Ovary (tissue), 3 donors: ENCODE measurements at regions not wholly inside any gene's neighbourhood (a gene's known extent, or its start where the extent isn't known, plus 50 kb on each side); places are given as distances from the start of the nearest gene placed in this dataset.

Source experiments
- POLR2A ChIP-seq: fragments of 450-650 bp; IDR thresholded peaks from one replicate; pipeline ENCODE4 v1.6.1; 2017; ENCODE audit warnings: antibody characterized with exemption, mild to moderate bottlenecking, moderate library complexity
- TF ChIP-seq, protein P1 (sequence below), 3 donors: fragments of 450-650 bp in 2 of 3; fragments of 200-600 bp in 1 of 3; IDR thresholded peaks; one replicate each; pipeline versions ENCODE4 v1.5.1 to v1.8.0; 2016 to 2022; ENCODE audit warnings: antibody characterized with exemption in 3 of 3, mild to moderate bottlenecking in 1 of 3
- donor health status: DM: no; HTN: no; CAD: no.

DNA sequence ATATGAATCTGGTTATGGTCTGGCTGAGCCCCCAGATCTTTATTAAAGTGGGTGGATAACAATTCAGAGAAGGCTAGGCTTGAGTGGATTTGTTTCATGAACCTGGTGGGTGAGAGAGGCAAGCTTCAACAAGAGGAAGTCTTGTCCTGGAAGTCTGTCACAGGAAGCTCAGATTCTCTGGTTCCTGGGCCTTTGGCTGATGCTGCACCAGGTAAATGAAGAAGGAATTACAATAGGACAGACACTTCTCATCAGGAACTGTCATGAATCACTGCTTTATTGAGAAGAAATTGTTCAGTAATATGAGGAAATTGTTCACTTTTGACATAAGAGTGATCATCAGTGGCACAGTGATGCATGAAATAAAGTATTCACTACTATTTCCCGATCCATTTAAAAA lies 167.6 kb upstream of the ELL2 start:
- TF ChIP-seq, protein P1, sequence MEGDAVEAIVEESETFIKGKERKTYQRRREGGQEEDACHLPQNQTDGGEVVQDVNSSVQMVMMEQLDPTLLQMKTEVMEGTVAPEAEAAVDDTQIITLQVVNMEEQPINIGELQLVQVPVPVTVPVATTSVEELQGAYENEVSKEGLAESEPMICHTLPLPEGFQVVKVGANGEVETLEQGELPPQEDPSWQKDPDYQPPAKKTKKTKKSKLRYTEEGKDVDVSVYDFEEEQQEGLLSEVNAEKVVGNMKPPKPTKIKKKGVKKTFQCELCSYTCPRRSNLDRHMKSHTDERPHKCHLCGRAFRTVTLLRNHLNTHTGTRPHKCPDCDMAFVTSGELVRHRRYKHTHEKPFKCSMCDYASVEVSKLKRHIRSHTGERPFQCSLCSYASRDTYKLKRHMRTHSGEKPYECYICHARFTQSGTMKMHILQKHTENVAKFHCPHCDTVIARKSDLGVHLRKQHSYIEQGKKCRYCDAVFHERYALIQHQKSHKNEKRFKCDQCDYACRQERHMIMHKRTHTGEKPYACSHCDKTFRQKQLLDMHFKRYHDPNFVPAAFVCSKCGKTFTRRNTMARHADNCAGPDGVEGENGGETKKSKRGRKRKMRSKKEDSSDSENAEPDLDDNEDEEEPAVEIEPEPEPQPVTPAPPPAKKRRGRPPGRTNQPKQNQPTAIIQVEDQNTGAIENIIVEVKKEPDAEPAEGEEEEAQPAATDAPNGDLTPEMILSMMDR (IDR thresholded peaks at IDR 0.05) = no peak
- TF ChIP-seq POLR2A = no peak
